Endometrium (tissue), 2 donors: ENCODE measurements at regions not wholly inside any gene's neighbourhood (a gene's known extent, or its start where the extent isn't known, plus 50 kb on each side); places are given as distances from the start of the nearest gene placed in this dataset.

ENCODE experiments used
- FAIRE-seq: peaks from 2 replicates; lab custom pipeline; 2012; peaks lifted over from hg19 to GRCh38; lab: Jason Lieb, UNC
- donor health status: control.
- donor health status: control.

GRCh38 chr1:228848406-228848805 is 113.1 kb downstream of the RHOU start:
- FAIRE-seq: no peak

DNA sequence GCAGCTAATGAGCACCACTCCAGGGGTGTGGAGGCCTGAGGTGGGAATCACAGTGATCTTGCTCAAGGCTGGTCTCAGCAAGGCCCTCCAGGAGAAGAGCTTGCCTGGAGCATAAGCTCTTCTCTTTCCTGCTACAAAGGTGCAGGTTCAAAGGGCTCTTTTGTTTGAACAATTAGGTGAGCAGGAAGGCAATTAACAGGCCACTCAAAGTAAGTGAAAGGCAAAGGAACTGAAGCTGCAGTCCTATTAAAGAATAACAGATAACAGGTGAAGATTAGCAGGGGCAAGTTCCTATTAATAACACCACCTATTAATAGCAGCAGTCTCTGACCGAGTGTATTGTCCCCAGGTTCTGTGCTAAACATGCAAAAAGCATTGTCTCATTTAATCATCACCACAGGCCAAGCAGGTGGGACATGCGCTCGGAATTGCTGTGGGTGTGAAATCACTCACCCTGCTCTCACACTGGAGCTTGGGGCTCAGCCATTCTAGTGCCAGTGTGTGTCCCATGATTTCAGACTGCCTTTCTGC is 113.8 kb downstream of the RHOU start:
- FAIRE-seq: no peak

- FAIRE-seq: no peak
These were observed 115.1 kb downstream of the RHOU start for GRCh38 chr1:228850141-228851100.

DNA sequence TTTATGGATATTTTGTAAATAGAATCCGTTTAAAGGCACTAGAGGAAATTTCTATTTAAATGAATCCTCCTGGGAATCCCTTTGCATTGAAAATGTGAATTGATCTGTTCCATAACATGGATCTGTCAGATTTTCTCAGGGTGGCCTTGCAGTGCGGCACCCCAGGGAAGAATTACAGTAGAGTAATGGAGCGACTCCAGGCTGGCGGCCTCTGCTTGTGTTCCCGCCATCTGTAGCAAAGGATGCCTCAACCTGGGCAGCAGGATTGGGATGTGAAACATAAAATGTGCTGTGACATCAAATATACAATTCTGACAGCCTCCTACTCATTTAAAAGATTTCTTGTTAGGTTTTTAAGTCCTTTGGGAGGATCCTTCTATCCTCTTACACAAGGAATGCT is 115.9 kb downstream of the RHOU start:
- no peak for FAIRE-seq

DNA sequence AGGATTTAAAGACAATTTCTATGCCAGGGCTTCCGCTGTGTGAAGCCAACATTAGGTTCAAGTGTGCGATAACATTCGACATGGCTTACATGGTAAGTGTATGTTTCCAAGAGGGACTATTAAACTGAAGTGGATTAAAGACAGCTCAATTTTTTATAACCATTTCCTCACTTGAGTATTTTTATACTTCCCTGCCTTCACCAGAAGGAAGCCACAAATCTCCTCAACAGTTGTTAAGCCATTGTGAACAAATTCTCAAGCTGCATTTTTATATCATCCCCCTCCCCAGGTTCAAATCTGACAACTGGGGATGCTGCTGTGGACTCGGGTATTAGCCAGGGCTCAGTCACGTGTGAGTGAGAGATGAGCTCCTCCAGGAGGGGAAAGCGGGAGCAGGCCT is 116.3 kb downstream of the RHOU start:
- FAIRE-seq: no peak

DNA sequence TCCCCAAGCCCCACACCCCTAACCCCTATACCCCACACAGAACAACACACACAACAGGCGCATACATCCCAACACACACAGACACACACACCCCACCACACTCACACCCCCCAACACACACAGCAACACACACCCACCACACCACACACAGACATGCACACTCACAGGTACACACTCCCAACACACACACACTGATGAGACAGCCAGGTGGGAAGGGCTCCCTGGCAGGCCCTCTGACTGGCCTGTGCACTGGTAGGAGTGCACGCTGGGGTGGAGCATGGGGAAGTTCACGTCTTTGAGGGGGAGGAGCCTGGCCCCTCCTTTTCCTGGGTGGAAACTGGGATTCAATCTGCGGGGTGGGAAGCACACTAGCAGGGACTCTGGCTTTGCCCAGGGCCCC is 116.7 kb downstream of the RHOU start:
- FAIRE-seq: no peak

- no peak for FAIRE-seq
These were observed 117.3 kb downstream of the RHOU start for GRCh38 chr1:228852511-228853088.

GRCh38 chr1:228853191-228853590 is 117.9 kb downstream of the RHOU start:
- no peak for FAIRE-seq

DNA sequence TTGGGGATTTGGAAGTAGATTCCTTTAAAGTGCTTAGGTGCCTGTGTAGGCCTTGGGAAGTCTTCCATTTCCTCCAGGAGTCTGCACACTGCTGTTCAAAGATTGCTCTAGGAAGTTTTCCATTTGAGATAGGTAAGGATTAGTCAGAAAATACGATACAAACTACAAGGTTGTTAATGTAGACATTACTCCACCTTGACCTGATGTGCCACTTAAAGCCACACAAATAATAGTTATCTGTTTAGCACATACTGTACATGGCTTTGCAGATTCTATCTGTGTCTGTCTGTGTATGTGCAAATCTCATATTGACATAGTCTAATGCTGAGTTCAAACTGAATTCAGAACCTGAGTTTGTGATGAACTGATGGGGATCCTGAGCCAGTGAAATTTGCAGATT is 118.4 kb downstream of the RHOU start:
- FAIRE-seq: no peak

- no peak for FAIRE-seq
These were observed 119.6 kb downstream of the RHOU start for GRCh38 chr1:228854907-228855306.

- FAIRE-seq: no peak
These were observed 122.3 kb downstream of the RHOU start for GRCh38 chr1:228857611-228858010.

DNA sequence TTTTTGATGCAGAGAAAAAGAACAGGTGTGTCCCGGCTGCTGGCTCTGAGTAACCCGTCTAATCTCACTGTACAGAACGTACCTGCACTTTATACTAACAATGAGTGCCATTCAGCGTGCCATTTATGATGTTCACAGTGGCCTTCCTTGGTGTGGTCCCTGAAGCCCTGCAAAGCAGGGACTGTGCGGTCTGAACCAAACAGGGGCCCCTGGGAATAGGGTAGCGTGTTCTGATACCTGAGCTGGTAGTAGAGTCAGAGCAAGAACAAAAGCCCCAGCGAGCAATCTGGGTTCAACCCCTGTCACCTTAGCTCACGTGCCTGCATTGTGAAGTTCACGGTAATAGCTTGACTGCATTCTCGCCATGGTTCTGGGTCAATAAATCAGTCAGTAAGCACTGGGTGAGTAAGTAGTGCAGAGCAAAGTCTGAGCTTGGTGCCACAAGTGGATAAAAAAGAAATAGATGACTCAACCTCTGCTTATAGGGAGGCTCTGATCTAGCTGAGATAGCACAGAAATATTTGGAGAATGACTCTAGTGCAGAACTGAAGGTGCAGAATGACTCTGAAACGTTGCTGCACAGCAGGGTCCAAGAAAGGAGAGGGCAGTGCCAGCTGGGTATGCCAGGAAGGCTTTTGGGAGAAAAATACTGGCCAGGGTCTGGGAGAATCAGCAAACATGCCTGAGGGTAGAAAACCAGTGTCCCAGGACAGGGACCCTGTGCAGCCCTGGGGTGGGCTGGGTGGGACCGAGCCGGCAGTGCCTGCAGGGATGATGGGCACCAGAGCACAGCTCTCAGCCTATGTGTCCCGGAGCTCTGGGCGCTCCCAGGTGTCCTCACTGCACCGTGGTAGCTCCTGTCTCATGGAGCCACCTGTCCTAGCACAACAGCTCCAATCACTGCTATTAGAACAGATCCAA is 125.9 kb downstream of the RHOU start:
- no peak for FAIRE-seq

GRCh38 chr1:228861832-228862180 is 126.5 kb downstream of the RHOU start:
- no peak for FAIRE-seq

- FAIRE-seq: no peak
These were observed 127.5 kb downstream of the RHOU start for GRCh38 chr1:228862542-228863505.

GRCh38 chr1:228863776-228864175 is 128.5 kb downstream of the RHOU start:
- FAIRE-seq: no peak

DNA sequence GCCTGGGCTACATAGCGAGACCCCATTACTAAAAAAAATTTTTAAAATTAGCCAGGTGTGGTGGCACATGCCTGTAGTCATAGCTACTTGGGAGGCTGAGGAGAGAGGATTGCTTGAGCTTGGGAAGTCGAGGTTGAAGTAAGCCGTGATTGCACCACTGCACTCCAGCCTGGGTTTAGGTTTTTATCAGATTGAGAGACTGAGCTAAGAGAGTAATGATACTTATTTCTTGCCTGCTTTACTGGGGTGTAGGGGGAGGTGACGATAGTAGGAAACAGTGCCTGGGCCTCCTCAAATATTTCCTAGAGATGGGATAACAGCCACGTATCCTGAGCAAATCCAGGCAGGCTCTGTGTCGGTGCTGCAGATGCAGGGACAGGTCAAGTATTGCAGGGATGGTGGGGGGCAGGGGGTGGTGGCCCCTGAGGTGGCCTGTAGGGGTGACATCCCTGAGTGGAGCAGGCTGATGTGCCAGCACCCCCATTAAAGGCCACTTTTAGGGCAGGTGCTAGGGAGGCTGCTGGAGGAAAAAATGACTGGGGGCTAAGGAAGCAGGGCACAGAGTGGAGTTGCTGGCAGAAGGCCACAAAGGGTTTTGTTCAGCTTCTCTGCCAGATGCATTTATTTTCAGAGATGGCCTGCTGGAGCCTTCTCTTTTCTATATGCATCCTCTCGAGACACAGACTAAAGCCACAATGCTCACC is 130.5 kb downstream of the RHOU start:
- no peak for FAIRE-seq

DNA sequence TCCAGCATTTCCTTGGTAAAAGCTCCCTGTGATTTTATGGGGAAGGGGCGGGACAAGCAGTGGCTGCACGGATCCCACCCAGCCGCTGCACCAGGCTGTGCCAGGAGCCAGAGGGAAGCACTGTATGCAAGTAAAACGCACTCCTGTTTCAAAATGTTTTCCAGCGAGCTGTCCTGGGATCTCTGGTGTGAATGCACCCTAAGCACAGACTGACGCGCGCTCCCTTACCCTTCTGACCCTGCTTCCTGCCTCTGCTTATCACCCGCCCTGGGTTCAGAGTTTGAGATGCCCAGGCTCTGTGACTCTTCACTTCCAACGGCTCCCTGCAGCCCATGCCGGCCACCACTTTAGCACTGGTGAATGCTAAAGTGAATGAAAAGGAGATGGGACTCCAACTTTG is 131.2 kb downstream of the RHOU start:
- no peak for FAIRE-seq

DNA sequence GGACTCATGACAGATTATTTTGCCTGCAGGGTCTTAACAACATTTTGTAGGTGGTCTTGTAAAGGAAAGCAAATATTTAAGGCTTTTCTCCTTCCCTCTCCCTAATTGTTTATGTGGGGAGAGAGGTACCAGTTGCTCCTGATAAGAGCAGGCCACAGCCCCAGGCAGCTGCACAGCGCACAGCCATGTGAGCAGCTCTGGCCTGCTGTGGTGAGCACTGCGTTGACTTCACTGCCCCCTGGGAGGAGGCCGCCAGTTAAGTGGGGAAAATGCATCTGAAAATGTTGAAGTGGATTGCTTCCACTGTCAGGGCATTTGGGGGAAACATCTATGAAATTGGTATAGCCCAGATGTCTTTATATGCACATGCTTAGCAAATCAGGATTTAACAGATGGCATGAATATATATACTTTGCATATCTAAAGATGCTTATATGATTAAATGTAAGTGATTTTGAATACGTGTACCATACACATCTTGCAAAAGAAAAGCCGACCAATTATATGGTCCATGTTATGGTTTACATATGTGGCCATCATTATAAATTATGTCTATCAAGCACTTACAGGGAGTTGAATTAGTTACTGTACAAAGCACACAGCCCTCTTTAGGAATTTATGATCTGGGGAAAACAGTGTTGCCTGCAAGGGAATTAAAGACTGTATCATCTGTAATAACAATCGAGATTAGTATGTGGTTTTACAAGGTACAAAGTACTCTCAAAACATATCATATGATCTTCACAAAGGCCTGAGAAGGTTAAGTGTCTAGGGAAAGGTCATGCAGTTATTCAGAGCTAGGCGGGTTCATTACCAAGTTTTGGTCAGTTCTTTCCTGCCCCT is 132.1 kb downstream of the RHOU start:
- FAIRE-seq: no peak

GRCh38 chr1:228867951-228868730 is 132.9 kb downstream of the RHOU start:
- FAIRE-seq: no peak
